Endothelial cell of umbilical vein (primary cell): ENCODE measurements at regions not wholly inside any gene's neighbourhood (a gene's known extent, or its start where the extent isn't known, plus 50 kb on each side); places are given as distances from the start of the nearest gene placed in this dataset.

ENCODE experiments used
- BruUV-seq: library from RNA; stranded (reverse); fragments of 400-500 nt; replicated peaks from 2 replicates; lab custom pipeline; 2021; lab: Mats Ljungman, UMichigan
- CTCF ChIA-PET: fragments of 300-600, 350-600 bp; sonication (Branson Sonifier 250); formaldehyde crosslinking; loops from one replicate; lab custom pipeline; 2021; ENCODE audit warnings: antibody characterized with exemption, inconsistent platforms; lab: Charles Lee
- POLR2A ChIA-PET: fragments of 300-600, 350-600 bp; sonication (Branson Sonifier 250); formaldehyde crosslinking; loops from one replicate; lab custom pipeline; 2021; ENCODE audit warnings: antibody characterized with exemption, inconsistent platforms; lab: Charles Lee
- DNase-seq: peaks from one replicate; pipeline ENCODE4 v3.0.0-alpha.2; 2011; ENCODE audit warnings: low read depth, low spot score
- FAIRE-seq: peaks from 2 replicates; lab custom pipeline; 2011; peaks lifted over from hg19 to GRCh38; lab: Jason Lieb, UNC
- H2AFZ ChIP-seq: 2 replicates; pipeline ENCODE4 v1.6.0; 2012; ENCODE audit warnings: low read depth, low read length, control low read depth, inconsistent platforms
- H3K27ac ChIP-seq: 2 replicates; pipeline ENCODE4 v1.5.1; 2011; ENCODE audit warnings: low read depth, mild to moderate bottlenecking, control low read depth, low read length, moderate library complexity; ENCODE audit not compliant: insufficient read depth
- H3K27me3 ChIP-seq, 2 experiments: 2 replicates each; pipeline versions ENCODE4 v1.6.0 to v1.6.1; 2011; ENCODE audit warnings: low read length in 2 of 2, mixed read lengths in 1 of 2; ENCODE audit not compliant: control insufficient read depth in 2 of 2, insufficient read depth in 2 of 2
- H3K36me3 ChIP-seq, 2 experiments: 2 replicates in 1 of 2; 3 replicates in 1 of 2; pipeline ENCODE4 v1.5.1; 2011; ENCODE audit warnings: low read length in 2 of 2, mild to moderate bottlenecking in 1 of 2, moderate library complexity in 1 of 2; ENCODE audit not compliant: control insufficient read depth in 2 of 2, insufficient read depth in 2 of 2; ENCODE audit errors: extremely low read depth in 1 of 2
- H3K4me1 ChIP-seq: 3 replicates; pipeline ENCODE4 v1.5.1; 2011; ENCODE audit warnings: mild to moderate bottlenecking, low read length; ENCODE audit not compliant: control insufficient read depth, insufficient read depth; ENCODE audit errors: extremely low read depth
- H3K4me2 ChIP-seq: 2 replicates; pipeline ENCODE4 v1.6.1; 2011; ENCODE audit warnings: low read length, control low read depth, mixed read lengths; ENCODE audit not compliant: insufficient read depth
- H3K4me3 ChIP-seq, 3 experiments: fragments of 200-600 bp in 1 of 3; sonication (generic), shearing (Covaris generic) in 1 of 3; replicated peaks in 1 of 3; 2 replicates each; pipeline ENCODE4 v1.5.1; 2011 to 2016; ENCODE audit warnings: control low read depth in 3 of 3, low read length in 3 of 3, mild to moderate bottlenecking in 2 of 3, inconsistent platforms in 1 of 3, low read depth in 1 of 3, moderate library complexity in 1 of 3; ENCODE audit not compliant: insufficient read depth in 1 of 3
- H3K79me2 ChIP-seq: 2 replicates; pipeline ENCODE4 v1.6.0; 2012; ENCODE audit warnings: low read length, inconsistent platforms; ENCODE audit not compliant: control insufficient read depth, insufficient read depth
- H3K9ac ChIP-seq: replicated peaks from 2 replicates; pipeline ENCODE3; 2011; ENCODE audit warnings: low read length, control low read depth; ENCODE audit not compliant: insufficient read depth; ENCODE audit errors: extremely low read depth
- H3K9me1 ChIP-seq: replicated peaks from 3 replicates; pipeline ENCODE4 v1.6.0; 2011; ENCODE audit warnings: mild to moderate bottlenecking, low read length; ENCODE audit not compliant: control insufficient read depth, insufficient read depth; ENCODE audit errors: extremely low read depth
- H3K9me3 ChIP-seq: replicated peaks from 2 replicates; pipeline ENCODE4 v1.5.1; 2012; ENCODE audit warnings: low read length, inconsistent platforms; ENCODE audit not compliant: control insufficient read depth, insufficient read depth
- H4K20me1 ChIP-seq: replicated peaks from 2 replicates; pipeline ENCODE3; 2011; ENCODE audit warnings: mild to moderate bottlenecking, low read length; ENCODE audit not compliant: control insufficient read depth, insufficient read depth; ENCODE audit errors: extremely low read depth
- EZH2 ChIP-seq: IDR thresholded peaks from 2 replicates; pipeline ENCODE4 v1.6.1; 2012; ENCODE audit warnings: borderline replicate concordance, low read depth, mild to moderate bottlenecking, moderate library complexity, low read length, inconsistent platforms; ENCODE audit not compliant: severe bottlenecking
- FOS ChIP-seq: IDR thresholded peaks from 2 replicates; pipeline ENCODE4 v1.6.1; 2011; ENCODE audit warnings: mild to moderate bottlenecking, low read length, moderate library complexity, borderline replicate concordance; ENCODE audit not compliant: insufficient read depth
- GATA2 ChIP-seq: IDR thresholded peaks from 2 replicates; pipeline ENCODE4 v1.7.0; 2011; ENCODE audit warnings: low read depth, mild to moderate bottlenecking, moderate library complexity, mixed read lengths, low read length; ENCODE audit not compliant: insufficient read length, insufficient read depth
- MAX ChIP-seq: IDR thresholded peaks from 2 replicates; pipeline ENCODE4 v1.6.1; 2011; ENCODE audit not compliant: insufficient read depth, insufficient read length
- POLR2A ChIP-seq: IDR thresholded peaks from 2 replicates; pipeline ENCODE4 v1.6.1; 2012; ENCODE audit warnings: low read depth, mild to moderate bottlenecking, control low read depth, low read length
- POLR2AphosphoS5 ChIP-seq: IDR thresholded peaks from 2 replicates; pipeline ENCODE4 v1.6.1; 2012; ENCODE audit warnings: low read depth, mild to moderate bottlenecking, control low read depth, low read length, moderate library complexity; ENCODE audit not compliant: insufficient read depth
- dilution Hi-C: fragments of 300-500 bp; cut with MboI; formaldehyde crosslinking; loops from one replicate; pipeline ENCODE4 v1.15.0; 2019; ENCODE audit warnings: low sequenced_read_pairs; ENCODE audit not compliant: extremely low pct_ligation_motif_present
- intact Hi-C: fragments of 100-400 bp; cut with micrococcal nuclease; formaldehyde crosslinking; loops from one replicate; pipeline ENCODE4 v1.10.0; 2022
- TF ChIP-seq, protein P1 (sequence below), 2 donors: IDR thresholded peaks; 1 replicate in 1 of 2; 2 replicates in 1 of 2; pipeline ENCODE4 v1.5.1; 2011; ENCODE audit warnings: low read length in 2 of 2, mild to moderate bottlenecking in 2 of 2, moderate library complexity in 2 of 2, control low read depth in 1 of 2, inconsistent platforms in 1 of 2, low read depth in 1 of 2; ENCODE audit not compliant: insufficient read depth in 1 of 2; ENCODE audit errors: extremely low read depth in 1 of 2

GRCh38 chr7:152527610-152528032 lies 91.8 kb upstream of the KMT2C start:
- no peak overlapping the region for H2AFZ ChIP-seq
- no peaks in the 10 kb centered on the region for H3K4me1 ChIP-seq
- H3K9me3 ChIP-seq = no peaks in the 10 kb centered on the region
- no peak overlapping the region for H3K9ac ChIP-seq
- H3K27me3 ChIP-seq = no peaks in the 10 kb centered on the region
- H3K4me3 ChIP-seq = no peak overlapping the region
- H4K20me1 ChIP-seq = no peaks in the 10 kb centered on the region
- H3K4me2 ChIP-seq = no peak overlapping the region
- ChIA-PET POLR2A (no interaction called here), CTCF (no interaction called here)
- dilution Hi-C loops = no loop called here
- FAIRE-seq = no peak
- BruUV-seq = no TSS peak
- intact Hi-C loops = no loop called here
- H3K9me1 ChIP-seq = no peaks in the 10 kb centered on the region
- H3K27ac ChIP-seq = no peak overlapping the region
- TF ChIP-seq POLR2A = no peak
- no peak for TF ChIP-seq POLR2AphosphoS5
- no peak for TF ChIP-seq MAX
- TF ChIP-seq, protein P1, sequence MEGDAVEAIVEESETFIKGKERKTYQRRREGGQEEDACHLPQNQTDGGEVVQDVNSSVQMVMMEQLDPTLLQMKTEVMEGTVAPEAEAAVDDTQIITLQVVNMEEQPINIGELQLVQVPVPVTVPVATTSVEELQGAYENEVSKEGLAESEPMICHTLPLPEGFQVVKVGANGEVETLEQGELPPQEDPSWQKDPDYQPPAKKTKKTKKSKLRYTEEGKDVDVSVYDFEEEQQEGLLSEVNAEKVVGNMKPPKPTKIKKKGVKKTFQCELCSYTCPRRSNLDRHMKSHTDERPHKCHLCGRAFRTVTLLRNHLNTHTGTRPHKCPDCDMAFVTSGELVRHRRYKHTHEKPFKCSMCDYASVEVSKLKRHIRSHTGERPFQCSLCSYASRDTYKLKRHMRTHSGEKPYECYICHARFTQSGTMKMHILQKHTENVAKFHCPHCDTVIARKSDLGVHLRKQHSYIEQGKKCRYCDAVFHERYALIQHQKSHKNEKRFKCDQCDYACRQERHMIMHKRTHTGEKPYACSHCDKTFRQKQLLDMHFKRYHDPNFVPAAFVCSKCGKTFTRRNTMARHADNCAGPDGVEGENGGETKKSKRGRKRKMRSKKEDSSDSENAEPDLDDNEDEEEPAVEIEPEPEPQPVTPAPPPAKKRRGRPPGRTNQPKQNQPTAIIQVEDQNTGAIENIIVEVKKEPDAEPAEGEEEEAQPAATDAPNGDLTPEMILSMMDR (IDR thresholded peaks at IDR 0.05; ENCODE audit: extremely low read depth in 1 of 2, insufficient read depth in 1 of 2, low read depth in 1 of 2, low read length in 2 of 2) = no peak
- no peak for TF ChIP-seq GATA2
- TF ChIP-seq EZH2 = no peak
- TF ChIP-seq FOS = no peak
- H3K36me3 ChIP-seq = no peaks in the 10 kb centered on the region
- no peak for DNase-seq
- no peaks in the 10 kb centered on the region for H3K79me2 ChIP-seq
